ENCODE measurements at regions not wholly inside any gene's neighbourhood (a gene's known extent, or its start where the extent isn't known, plus 50 kb on each side); places are given as distances from the start of the nearest gene placed in this dataset.

DNA sequence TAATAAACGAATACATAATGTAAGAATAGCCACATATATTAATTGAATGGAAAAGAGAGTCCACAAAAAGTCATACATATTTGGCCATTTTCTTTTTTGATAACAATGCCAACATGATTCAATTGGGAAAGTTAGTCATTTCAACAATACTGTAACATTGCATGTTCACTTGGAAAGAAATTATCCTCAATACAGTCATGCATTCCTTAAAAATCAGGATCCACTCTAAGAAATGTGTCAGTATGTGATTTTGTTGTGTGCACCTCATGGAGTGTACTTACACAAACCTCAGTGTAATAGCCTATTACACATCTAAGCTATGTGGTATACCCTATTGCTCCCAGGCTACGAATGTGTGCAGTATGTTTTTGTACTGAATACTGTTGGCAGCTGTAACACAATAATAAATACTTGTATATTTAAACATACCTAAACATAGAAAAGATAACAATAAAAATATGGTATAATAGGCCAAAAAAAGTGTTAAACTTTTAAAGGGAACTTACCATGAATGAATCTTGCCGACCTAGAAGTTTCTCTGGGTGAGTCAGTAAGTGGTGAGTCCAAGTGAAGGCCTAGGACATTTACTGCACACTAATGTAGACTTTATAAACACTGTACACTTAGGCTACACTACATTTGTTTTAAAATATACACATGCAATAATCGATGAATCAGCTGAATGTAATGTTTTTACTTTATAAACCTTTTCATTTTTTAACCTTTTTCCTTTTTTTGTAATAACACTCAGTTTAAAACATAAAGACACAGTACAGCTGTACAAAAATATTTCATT lies 806.8 kb downstream of the PCDH18 start:
- DNase-seq (ENCODE audit: low spot score in 2 of 2), result no peak
- no peak for FAIRE-seq

DNA sequence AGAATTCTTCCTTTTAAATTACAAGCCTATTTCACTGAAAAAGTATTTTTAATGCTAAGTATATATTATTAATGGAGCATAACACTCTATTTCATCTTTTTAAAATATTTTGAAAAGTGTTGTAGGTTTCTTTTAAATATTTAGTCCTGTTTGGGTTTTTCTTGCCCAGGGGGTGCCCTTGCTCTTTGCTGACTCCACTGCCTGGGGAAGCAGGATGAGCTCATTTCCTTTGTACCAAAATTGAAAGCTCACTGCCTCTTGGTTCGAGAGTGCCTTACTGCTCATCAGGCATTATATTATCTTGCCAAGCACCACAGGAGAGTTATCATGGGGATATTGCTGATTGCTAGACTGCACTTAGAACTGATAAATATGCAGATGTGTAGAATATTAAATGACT lies 819.2 kb downstream of the PCDH18 start:
- peak; percentile 26 for FAIRE-seq

DNA sequence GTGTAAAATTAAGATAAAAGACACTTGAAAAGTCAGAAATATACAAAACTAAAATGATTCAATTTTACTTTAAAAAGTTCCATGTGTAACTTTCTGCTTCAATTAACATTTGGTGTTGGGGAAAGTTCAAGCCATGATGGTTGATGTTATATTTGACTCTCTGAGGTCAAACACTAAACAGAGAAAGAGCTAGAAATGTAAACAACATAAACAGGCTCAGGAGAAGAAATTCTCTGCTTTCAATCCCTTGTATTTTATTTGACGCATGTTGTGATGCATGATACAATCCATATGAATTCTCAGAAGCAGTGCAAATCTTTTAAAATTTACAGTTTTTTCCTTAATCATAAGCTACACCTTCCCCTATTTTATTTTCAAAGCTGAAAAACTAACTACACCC lies 822.4 kb downstream of the PCDH18 start:
- DNase-seq (ENCODE audit: low spot score in 2 of 2), result no peak
- no peak for FAIRE-seq

More for the DNA sequence above, 819.2 kb downstream of the PCDH18 start:
- no peak for DNase-seq (ENCODE audit: low spot score in 2 of 2)

DNA sequence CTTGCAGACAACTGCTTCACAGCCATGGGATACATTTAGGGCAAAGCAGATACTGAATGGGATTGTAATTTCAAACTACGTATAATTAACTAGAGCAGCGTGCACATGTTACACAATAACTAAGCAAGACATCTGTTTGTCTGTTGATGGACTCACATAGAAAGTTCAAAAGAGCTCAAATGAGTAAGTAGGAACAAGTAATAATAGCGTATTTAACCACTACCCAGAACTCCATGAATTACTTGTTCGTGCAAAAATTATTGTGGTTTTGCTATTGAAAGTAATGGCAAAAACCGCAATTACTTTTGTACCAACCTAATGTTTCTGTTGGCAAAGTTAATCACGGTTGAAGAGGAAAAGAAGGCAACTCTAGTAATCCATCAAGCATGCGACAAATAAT lies 825.4 kb downstream of the PCDH18 start:
- FAIRE-seq (no peak), DNase-seq (ENCODE audit: low spot score in 2 of 2) (no peak)

DNA sequence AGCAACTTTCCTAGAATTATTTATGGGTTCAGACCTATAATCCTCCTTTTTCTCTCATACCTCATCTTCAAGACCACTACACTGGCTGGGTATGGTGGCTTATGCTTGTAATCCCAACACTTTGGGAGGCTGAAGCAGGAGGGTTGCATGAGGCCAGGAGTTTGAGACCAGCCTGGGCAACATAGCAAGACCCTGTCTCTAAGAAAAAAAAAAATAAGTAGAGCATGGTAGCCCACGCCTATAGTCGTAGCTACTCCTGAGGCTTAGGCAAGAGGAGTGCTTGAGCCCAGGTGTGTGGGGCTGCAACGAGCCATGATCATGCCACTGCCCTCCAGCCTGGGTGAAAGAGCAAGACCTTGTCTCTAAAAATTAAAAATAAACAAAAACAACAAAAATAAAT lies 832.4 kb downstream of the PCDH18 start:
- no peak for DNase-seq (ENCODE audit: low spot score in 2 of 2)
- no peak for FAIRE-seq

DNA sequence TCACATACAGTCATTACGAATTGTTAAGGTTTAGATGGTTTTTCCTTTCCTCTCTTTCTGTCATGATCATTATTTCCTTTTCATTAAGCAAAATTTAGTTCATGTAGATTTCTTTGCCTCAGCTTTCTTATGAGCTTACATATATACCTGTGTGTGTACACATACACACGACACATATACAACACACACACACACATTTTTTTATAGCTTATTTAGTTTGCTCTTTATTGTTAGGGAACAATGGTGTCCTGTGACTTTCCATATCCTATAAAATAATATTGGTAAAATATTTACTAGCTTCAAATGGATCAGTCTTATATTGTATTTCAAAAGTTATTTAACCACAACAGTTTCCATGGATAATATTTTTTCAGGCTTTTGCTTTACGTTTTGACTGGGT lies 840.7 kb downstream of the PCDH18 start:
- DNase-seq (ENCODE audit: low spot score in 2 of 2) (no peak), FAIRE-seq (no peak)

DNA sequence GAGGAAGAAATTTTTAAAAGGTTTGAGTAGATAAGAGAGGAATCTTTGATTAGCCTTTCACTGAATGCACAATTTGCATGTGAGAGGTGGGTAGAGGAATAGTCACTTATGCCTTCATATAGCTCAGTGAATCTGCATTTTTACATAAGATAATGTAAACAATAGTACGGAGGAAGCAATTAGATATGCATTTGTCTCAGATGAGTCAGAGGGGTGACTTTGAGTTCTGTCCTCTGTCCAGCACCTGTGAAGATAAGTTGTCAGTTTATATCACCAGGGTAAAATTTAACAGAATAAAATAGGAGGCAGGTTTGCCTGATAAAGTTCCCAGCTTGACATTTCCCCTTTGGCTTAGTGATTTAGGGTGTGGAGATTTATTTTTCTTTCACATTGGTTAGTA lies 841.9 kb downstream of the PCDH18 start:
- FAIRE-seq (no peak), DNase-seq (ENCODE audit: low spot score in 2 of 2) (no peak)

DNA sequence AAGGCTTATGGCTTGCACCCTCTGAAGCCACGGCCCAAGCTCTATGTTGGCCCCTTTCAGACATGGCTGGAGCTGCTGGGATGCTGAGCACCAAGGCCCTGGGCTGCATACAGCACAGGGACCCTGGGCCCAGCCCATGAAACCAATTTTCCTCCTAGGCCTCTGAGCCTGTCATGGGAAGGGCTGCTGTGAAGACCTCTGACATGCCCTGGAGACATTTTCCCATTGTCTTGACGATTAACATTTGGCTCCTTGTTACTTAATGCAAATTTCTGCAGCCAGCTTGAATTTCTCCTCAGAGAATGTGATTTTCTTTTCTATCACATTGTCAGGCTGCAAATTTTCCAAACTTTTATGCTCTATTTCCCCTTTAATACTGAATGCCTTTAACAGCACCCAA lies 844.7 kb downstream of the PCDH18 start:
- FAIRE-seq (no peak), DNase-seq (ENCODE audit: low spot score in 2 of 2) (no peak)

DNA sequence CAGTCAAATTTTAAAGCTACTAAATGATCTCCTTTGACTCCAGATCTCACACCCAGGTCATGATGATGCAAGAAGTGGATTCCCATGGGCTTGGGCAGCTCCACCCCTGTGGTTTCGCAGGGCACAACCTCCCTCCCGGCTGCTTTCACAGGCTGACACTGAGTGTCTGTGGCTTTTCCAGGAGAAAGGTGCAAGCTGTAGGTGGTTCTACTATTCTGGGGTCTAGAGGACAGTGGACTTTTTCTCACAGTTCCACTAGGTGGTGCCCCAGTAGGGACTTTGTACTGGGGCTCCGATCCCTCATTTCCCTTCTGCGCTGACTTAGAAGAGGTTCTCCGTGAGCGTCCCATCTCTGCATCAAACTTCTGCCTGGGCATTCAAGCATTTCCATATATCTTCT lies 845.2 kb downstream of the PCDH18 start:
- FAIRE-seq, result no peak

DNA sequence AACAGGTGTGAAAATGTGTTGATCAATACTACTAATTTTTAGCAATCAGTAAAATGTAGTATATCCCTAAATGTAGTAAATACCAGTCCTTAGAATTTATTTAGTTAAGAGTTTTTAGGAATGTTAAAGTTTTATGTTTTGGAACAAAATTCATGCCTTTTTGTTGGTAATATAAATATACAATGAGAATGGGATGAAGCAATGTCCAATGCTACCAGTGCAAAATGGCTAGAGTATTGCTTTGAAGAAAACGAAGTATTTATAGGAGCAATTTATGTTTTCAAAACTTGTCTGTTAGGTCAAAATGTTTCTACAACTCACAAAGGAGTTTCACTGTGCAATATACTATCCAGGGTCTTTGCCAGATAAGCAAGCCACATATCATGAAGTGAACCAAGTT lies 851.5 kb downstream of the PCDH18 start:
- FAIRE-seq (no peak), DNase-seq (ENCODE audit: low spot score in 2 of 2) (no peak)

More for the DNA sequence above, 845.2 kb downstream of the PCDH18 start:
- no peak for DNase-seq (ENCODE audit: low spot score in 2 of 2)

DNA sequence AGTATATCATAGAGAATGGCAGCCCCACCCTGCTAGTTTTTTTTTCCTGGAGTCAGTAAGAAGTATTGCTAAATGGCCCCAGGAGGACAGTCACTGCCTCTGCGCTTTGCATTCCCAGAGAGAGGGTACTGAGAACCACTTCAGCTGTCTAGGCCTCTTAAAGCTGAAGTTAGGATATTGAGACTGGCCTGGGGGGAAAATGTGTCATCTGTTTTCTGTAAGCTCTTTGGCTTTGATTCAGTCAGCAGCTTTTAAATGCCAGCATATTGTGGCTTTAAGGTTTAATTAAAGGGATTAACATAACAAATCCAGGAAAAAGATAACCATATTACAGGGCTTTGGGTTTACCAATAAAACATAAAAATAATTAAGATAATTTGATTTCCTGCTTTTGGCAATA lies 852.0 kb downstream of the PCDH18 start:
- DNase-seq (ENCODE audit: low spot score in 2 of 2) (no peak), FAIRE-seq (no peak)

DNA sequence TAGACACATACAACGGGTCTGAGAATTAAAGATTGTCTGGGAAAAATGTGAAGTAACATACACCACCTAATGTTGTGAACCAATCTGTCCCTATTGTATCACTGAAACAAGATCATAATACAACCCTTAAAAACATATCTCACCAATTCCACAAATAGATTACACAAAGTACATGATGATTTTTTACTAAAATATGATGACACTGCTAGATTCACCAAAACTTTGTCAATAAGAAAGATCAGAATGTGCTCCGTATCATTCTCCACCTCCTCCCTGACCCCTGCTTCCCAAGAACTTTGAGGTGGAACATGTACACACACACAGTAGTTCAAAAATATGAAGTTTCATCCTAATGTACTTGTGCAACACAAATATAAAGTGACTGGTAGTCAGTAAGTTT lies 862.0 kb downstream of the PCDH18 start:
- FAIRE-seq, result no peak
- no peak for DNase-seq (ENCODE audit: low spot score in 2 of 2)

DNA sequence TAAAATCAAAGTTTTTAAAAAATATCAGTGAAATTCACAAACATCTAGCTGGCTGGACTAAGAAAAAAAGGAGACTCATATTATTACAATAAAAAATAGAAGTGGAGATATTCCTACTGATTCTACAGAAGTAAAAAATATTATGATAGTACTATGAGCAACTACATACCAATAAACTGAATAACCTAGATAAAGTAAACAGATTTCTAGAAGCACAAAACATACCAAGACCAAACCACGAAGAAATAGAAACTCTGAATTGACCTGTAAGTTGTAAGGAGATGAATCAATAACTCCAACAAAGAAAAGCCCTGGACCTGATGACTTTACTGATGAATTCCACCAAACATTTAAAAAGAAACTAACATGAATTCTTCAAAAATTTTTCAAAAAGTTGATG lies 867.3 kb downstream of the PCDH18 start:
- peak; percentile 74 for FAIRE-seq

DNA sequence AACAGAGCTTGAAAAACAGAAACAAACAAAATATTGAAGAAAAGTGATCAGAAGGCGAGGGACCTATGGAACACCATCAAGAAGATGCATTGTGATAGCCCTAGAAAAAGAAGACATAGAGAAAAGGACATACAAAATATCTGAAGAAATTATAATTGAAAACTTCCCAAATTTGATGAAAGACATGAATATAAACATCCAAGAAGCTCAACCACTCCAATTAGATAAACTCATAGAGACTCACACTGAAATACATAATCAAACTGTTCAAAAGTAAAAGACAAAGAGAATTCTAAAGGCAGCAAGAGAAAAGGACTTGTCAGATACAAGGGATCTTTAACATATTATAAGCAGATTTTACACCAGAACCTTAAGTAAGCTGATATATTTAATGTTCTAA lies 869.8 kb downstream of the PCDH18 start:
- FAIRE-seq (no peak), DNase-seq (ENCODE audit: low spot score in 2 of 2) (no peak)

More for the DNA sequence above, 867.3 kb downstream of the PCDH18 start:
- no peak for DNase-seq (ENCODE audit: low spot score in 2 of 2)

DNA sequence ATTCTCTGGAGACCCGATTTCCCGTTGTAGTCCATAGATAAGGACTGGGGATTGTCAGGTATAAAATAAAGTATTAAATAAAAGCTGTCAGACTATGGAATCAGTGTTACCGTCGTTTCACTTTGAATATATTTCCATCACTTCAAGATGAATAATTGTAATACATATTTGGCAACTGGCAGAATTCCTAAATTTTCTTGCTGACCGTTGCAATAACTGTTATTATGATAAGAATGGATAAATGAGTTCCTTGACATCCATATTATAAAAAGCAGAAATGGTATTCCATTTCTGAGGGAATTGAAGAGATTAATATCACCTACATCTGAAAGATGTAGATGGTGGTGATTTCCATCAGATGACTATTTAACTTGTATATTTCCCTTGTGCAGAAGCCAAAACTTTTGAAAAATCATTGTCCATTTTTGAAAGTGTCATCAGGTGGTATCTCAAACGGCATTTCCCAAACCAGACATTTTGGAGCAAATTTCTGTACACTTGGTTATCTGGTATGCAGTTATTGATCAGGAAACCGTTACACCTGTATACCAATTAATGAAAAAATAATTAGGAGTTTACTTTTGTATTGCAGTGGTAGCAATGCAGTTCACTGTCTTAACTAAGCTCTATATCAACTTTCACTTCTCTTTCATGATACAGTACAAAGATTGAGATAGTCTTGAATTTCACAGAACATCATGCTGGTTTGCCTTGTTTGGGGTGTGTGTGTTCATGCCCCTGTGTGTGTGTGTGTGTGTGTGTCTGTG lies 878.5 kb downstream of the PCDH18 start:
- DNase-seq (ENCODE audit: low spot score in 2 of 2) (no peak), FAIRE-seq (no peak)

DNA sequence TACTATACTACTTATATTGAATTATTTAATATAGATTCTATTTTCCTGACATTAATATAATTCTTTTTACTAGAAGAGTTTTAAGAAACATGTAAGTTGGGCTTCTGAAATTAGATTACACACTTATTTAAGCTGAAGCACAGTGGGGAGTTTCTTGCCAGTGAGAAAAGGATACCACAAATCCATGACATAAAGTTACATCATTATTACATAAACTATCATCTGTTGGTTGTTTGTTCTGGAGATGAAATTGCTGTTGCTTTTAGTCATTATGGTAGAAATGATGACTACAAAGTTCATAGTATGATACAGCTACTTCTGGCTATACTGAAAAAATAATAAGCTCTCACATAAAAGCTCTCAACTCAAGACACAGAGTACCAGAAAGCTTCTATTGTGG lies 880.4 kb downstream of the PCDH18 start:
- DNase-seq (ENCODE audit: low spot score in 2 of 2) (no peak), FAIRE-seq (no peak)

DNA sequence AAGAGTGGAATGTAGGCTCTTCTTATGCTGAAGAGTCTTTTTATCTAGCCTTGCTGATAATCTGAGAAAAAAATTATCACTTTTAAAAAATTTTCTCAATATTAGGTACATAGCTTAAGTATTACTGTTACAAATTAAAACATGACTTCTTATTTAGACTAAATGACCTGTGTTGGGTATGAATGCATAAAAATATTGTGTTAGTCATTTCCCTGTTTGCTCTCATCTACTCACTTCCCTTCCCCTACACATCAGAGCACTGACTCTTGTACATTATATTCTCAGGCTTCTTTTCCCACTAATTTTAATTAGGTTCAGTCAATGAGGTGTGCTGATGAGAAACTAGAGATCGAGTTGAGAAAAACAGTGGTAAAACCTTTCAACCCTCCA lies 881.0 kb downstream of the PCDH18 start:
- DNase-seq (ENCODE audit: low spot score in 2 of 2), result no peak
- FAIRE-seq, result no peak

DNA sequence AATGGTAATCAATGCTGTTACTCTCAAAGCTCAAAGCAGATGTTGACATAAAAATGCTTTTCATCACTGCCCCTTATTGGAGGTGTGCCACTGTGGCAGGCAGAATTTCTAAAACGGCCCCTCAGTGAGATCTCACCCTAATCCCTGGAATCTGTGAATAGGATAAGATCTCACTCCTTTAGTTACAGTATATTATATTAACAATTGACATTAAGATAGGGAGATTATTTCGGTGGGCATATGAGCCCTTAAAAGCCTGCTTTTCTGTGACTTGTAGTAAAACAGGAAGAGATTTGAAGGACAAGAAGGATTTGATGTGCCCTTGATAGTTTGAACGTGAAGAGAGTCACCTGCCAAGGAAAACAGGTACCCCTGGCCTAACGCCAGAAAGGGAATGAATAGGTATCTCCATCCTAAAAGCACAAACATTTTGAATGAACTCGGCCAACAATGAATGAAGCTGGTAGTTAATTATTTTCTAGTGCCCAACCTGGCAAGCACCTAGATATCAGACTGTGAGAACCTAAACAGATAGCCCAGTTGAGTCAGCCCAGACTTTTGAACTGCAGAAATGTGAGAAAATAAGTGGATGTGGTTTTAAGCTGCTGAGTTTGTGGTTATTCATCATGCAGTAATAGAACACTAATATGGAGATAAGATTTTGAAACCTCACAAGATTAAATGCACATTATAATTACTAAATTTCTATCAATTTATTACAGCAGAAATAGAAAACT lies 881.6 kb downstream of the PCDH18 start:
- FAIRE-seq (no peak), DNase-seq (ENCODE audit: low spot score in 2 of 2) (no peak)

DNA sequence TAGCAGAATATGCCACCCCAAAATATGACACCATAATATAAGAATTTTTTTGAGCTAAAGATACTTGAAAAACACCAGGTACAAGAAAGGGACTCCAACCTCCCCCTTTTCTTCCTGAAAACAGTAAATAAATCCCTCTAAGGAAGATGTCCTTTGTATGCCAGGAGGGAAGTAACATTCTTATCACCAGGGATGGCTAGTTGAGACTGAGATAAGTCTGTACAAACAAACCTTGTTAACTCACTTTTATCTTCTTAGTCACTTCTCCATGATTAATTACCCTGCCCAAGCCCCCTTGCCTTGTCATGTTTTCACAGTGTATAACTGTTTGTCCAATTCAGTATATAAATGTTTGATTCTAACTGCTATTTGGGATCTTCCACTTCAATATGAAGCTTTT lies 888.0 kb downstream of the PCDH18 start:
- DNase-seq (ENCODE audit: low spot score in 2 of 2) (no peak), FAIRE-seq (no peak)

DNA sequence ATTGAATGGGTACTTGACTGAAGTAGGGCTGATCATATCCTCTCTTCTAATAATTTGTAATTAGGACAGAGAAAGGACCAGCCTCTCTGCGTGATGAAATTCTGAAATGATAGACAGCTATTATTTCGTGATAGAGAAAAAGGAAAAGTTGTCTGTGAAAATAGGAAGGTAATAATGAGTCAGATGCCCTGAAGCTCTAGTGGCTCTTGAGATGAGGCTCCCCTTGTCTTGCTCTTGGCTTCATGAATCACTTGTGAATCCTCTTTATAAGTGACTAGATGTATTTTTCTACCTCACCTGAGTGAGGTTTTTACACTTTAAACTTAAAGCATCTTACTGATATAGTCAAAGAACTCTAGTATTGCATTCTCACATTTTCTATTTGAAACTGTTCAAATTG lies 888.9 kb downstream of the PCDH18 start:
- FAIRE-seq, result no peak
- no peak for DNase-seq (ENCODE audit: low spot score in 2 of 2)

DNA sequence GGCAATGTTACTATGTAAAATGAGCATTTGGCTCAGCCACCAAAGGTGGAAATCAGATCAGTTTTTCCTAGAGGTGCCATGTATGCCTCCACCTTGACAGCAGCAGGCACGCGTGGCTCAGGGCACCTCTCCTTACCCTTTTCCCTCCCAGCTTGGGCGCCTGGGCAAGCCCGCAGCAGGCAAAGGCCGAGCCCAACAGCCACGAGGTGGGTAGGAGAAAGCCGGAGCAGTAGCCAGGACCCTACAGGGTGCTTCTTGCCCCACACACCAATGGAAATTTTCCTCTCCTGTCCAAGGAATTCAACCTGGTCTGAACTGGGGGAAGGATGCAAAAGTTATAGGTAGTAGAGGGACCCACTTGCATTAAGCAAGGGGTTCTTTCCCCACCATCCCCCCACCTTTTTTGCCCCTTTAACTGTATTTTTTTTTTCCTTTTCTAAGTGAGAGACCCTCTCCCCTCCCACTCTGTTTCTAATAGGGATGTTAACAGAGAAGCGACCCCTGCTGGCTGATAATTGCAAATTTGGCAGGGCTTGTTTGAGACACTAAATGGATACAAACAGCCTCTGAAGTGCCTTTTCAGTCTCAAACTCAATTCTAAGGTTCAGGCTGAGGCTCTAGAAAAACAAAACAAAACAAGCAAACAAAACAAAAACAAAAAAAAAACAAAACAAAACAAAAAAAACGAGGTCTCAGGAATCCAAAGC lies 895.1 kb downstream of the PCDH18 start:
- no peak for DNase-seq (ENCODE audit: low spot score in 2 of 2)

More for the DNA sequence above, 895.1 kb downstream of the PCDH18 start:
- no peak for FAIRE-seq
